ENCODE measurements at regions not wholly inside any gene's neighbourhood (a gene's known extent, or its start where the extent isn't known, plus 50 kb on each side); places are given as distances from the start of the nearest gene placed in this dataset.
"Not testable (repeated sequence)": the region's sequence is repeated elsewhere in the genome, so short reads cannot be mapped to it uniquely, and the experiment has no call there.

DNA sequence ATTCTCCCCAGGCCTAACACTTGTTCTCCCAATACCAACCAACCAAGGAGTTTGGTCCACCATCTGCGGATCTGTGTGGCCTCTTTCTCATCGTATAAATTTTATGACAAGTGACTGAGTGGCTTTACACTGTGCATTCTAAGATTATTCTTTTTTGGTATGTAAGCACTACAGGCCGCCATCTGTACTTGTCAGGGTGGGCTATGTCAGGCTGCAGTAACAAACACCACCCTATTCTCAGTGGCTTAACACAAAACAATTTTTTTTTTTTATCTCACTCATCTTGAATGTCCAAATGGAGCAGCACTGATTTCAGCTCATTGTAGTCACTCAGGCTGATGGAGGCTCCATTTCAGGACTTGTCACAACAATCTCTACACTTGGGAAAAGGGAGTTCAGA is 412.7 kb upstream of the MIR17HG start:
- no peak for DNase-seq (ENCODE audit: low spot score)
- H3K36me3 ChIP-seq: no peaks in the 10 kb centered on the region
- intact Hi-C loops (cut with DNase I): no loop called here
- H3K27me3 ChIP-seq (replicated peaks; ENCODE audit: insufficient read depth): no peaks in the 10 kb centered on the region
- H3K27ac ChIP-seq: no peak overlapping the region
- no peaks in the 10 kb centered on the region for H3K4me1 ChIP-seq (replicated peaks)
- TF ChIP-seq CTCF (IDR thresholded peaks at IDR 0.05) (no peak), POLR2A (IDR thresholded peaks at IDR 0.05) (no peak), POLR2AphosphoS5 (IDR thresholded peaks at IDR 0.05) (no peak)
- no peak overlapping the region for H3K4me3 ChIP-seq
- 84% methylated on average over 3 of the region's 3 CpGs for WGBS
- no peaks in the 10 kb centered on the region for H3K9me3 ChIP-seq

DNA sequence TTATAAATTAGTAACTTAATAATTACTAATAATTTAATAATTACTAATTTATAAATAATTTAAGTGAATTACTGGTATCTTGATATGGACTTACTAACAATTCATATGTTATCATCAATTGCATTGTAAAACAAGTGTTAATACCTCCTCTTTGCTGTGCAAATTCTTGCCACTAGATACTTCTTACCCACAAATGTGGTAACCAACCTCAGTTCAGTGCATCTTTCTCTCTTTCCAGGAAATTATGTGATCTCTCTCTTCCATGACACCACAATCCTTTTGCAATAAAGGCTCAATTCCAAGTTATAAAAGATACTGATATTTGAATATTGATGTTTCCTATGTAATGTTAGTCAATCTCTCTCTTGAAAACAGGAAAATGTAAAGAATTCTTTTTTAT is 408.6 kb upstream of the MIR17HG start:
- Histone ChIP-seq H3K27ac (no peak overlapping the region), H3K36me3 (no peaks in the 10 kb centered on the region), H3K27me3 (replicated peaks; ENCODE audit: insufficient read depth) (no peaks in the 10 kb centered on the region), H3K4me3 (no peak overlapping the region), H3K9me3 (no peaks in the 10 kb centered on the region), H3K4me1 (replicated peaks) (no peaks in the 10 kb centered on the region)
- intact Hi-C loops (cut with DNase I): no loop called here
- no peak for TF ChIP-seq POLR2A (IDR thresholded peaks at IDR 0.05)
- no peak for TF ChIP-seq POLR2AphosphoS5 (IDR thresholded peaks at IDR 0.05)
- no peak for TF ChIP-seq CTCF (IDR thresholded peaks at IDR 0.05)
- DNase-seq (ENCODE audit: low spot score): no peak

- no peak for TF ChIP-seq POLR2A (IDR thresholded peaks at IDR 0.05)
- TF ChIP-seq CTCF (IDR thresholded peaks at IDR 0.05): no peak
- TF ChIP-seq POLR2AphosphoS5 (IDR thresholded peaks at IDR 0.05): no peak
- no peaks in the 10 kb centered on the region for H3K4me1 ChIP-seq (replicated peaks)
- WGBS: 54% methylated on average over 4 of the region's 4 CpGs
These were observed 403.5 kb upstream of the MIR17HG start for GRCh38 chr13:90943946-90944345.

DNA sequence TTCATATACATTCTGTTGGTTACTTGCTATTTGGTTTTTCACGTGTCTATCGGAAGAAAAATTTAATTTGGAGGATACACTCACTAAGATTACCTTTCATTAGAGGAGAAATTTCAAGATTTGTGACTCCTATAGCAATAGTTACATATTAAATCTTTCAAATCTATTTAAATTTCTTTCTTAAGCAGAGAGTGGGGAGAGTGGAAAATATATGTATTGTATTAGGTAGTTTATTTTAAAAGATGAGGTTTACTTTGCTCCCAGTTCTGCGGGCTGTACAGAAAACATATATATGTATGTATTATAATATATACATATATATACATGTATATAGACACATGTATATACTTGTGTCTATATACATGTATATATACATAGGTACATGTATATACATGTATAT is 402.3 kb upstream of the MIR17HG start:
- H3K4me3 ChIP-seq; H3K36me3 ChIP-seq; H3K4me1 ChIP-seq (replicated peaks); H3K9me3 ChIP-seq; H3K27me3 ChIP-seq (replicated peaks; ENCODE audit: insufficient read depth); H3K27ac ChIP-seq; intact Hi-C loops (cut with DNase I); DNase-seq (ENCODE audit: low spot score): not testable (repeated sequence)
- WGBS: 94% methylated on average over 3 of the region's 3 CpGs

More at GRCh38 chr13:90943946-90944345, 403.5 kb upstream of the MIR17HG start:
- no peak for DNase-seq (ENCODE audit: low spot score)
- intact Hi-C loops (cut with DNase I): no loop called here
- Histone ChIP-seq H3K9me3 (no peaks in the 10 kb centered on the region), H3K27ac (no peak overlapping the region), H3K36me3 (no peaks in the 10 kb centered on the region), H3K27me3 (replicated peaks; ENCODE audit: insufficient read depth) (no peaks in the 10 kb centered on the region), H3K4me3 (no peak overlapping the region)

- 77% methylated on average over 5 of the region's 5 CpGs for WGBS
- intact Hi-C loops (cut with DNase I); H3K9me3 ChIP-seq; H3K27ac ChIP-seq; H3K36me3 ChIP-seq; DNase-seq (ENCODE audit: low spot score); H3K27me3 ChIP-seq (replicated peaks; ENCODE audit: insufficient read depth); H3K4me3 ChIP-seq; H3K4me1 ChIP-seq (replicated peaks): not testable (repeated sequence)
These were observed 401.4 kb upstream of the MIR17HG start for GRCh38 chr13:90946125-90946524.

- intact Hi-C loops (cut with DNase I): no loop called here
- H3K27me3 ChIP-seq (replicated peaks; ENCODE audit: insufficient read depth): no peaks in the 10 kb centered on the region
- no peaks in the 10 kb centered on the region for H3K9me3 ChIP-seq
- no peak for DNase-seq (ENCODE audit: low spot score)
- H3K4me3 ChIP-seq: no peak overlapping the region
- TF ChIP-seq POLR2AphosphoS5 (IDR thresholded peaks at IDR 0.05) (no peak), POLR2A (IDR thresholded peaks at IDR 0.05) (no peak), CTCF (IDR thresholded peaks at IDR 0.05) (no peak)
- no peaks in the 10 kb centered on the region for H3K36me3 ChIP-seq
- no peak overlapping the region for H3K27ac ChIP-seq
- H3K4me1 ChIP-seq (replicated peaks): no peaks in the 10 kb centered on the region
- WGBS: 82% methylated on average over 2 of the region's 2 CpGs
These were observed 399.5 kb upstream of the MIR17HG start for GRCh38 chr13:90947976-90948375.

Measured in prostate gland (tissue), 2 donors.